ENCODE measurements at regions not wholly inside any gene's neighbourhood (a gene's known extent, or its start where the extent isn't known, plus 50 kb on each side); places are given as distances from the start of the nearest gene placed in this dataset.

- no peak for TF ChIP-seq CTCF (IDR thresholded peaks at IDR 0.05)
- TF ChIP-seq POLR2A (IDR thresholded peaks at IDR 0.05): no peak
- TF ChIP-seq POLR2AphosphoS5 (IDR thresholded peaks at IDR 0.05): no peak
- no peak for TF ChIP-seq EP300 (IDR thresholded peaks at IDR 0.05)
Measured at GRCh38 chr22:45091254-45091854, 72.4 kb upstream of the NUP50 start.

Measured in upper lobe of left lung (tissue), 4 donors.